ENCODE measurements at regions not wholly inside any gene's neighbourhood (a gene's known extent, or its start where the extent isn't known, plus 50 kb on each side); places are given as distances from the start of the nearest gene placed in this dataset.

GRCh38 chr15:31975830-31976229 lies 54.5 kb upstream of the CHRNA7 start:
- TF ChIP-seq EZH2 (IDR thresholded peaks at IDR 0.05; ENCODE audit: insufficient read depth, poor library complexity, severe bottlenecking) (no peak), EZH2phosphoT487 (IDR thresholded peaks at IDR 0.05; ENCODE audit: insufficient read depth, low read depth) (no peak)

All from GM23248 (cell line).